ENCODE measurements at regions not wholly inside any gene's neighbourhood (a gene's known extent, or its start where the extent isn't known, plus 50 kb on each side); places are given as distances from the start of the nearest gene placed in this dataset.

DNA sequence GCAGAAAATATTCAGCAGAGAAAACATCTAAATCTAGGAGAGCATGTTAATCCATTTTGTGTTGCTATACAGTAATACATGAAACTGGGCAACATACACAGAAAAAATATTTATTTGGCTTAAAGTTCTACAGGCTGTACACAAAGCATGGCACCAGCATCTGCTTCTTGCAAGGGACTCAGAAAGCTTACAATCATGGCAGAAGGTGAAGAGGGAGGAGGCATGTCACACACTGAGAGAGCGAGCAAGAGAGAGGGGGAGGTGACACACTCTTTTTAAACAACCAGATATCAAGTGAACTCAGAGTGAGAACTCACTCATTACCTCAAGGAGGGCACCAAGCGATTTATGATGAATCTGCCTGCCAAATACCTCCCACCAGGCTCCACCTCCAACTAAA is 94.2 kb upstream of the CNOT2 start:
- no peak for DNase-seq (ENCODE audit: extremely low read depth in 1 of 11, low read depth in 9 of 11, low spot score in 4 of 11)

DNA sequence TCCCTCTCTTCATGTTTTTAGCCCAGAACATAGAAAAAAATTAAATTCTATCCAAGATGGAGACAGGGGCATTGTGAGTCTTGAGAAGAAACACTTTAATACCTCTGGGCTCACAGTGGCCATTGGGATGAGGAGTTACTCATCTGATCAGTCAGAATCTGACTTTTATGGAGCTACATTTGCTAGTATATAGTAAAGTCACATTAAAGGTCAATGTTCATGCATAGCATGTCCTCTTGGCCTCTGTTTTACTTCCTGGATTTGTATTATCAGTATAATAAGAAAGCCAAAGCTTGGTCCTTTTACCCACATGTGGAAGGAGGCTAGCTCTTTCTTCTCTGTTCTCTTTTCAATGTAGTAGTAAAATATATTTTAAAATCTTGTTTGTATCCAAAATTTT is 93.6 kb upstream of the CNOT2 start:
- DNase-seq (ENCODE audit: extremely low read depth in 1 of 11, low read depth in 9 of 11, low spot score in 4 of 11), result no peak

DNA sequence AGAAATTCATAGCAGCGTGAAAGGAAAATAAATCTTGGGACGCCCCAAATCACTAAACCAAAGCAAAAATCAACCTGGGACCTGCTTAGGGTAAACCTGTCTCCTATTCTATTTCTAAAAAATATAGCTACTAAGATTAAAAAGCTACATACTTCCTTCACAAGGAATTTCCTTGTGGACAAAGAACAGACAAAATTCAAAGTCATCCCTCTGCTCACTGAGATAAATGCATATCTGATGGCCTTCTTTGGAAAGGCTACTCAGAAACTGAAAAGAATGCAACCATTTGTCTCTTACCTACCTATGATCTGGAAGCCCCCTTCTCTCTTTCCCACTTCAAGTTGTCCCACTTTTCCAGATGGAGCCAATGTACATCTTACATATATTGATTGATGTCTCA is 93.0 kb upstream of the CNOT2 start:
- DNase-seq (ENCODE audit: extremely low read depth in 1 of 11, low read depth in 9 of 11, low spot score in 4 of 11), result no peak

DNA sequence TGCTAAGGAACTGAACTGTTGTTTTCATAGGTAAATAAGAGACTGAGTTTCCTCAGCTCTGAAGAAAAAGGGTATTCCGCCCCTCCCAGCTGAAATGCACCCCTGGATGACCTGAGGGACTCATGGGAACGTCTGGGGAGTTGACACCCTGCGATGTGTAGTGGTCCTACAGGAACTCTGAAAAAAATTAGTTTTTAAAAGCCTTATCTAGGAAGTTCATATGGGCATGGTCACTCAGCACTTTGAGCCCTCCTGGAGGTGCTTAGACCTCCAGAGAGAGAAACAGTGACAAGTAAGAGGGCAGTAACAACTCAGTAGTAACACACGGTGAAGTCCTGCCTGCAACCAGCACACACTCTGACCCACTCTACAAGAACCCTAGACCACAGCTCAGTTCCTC is 91.2 kb upstream of the CNOT2 start:
- no peak for DNase-seq (ENCODE audit: extremely low read depth in 1 of 11, low read depth in 9 of 11, low spot score in 4 of 11)

DNA sequence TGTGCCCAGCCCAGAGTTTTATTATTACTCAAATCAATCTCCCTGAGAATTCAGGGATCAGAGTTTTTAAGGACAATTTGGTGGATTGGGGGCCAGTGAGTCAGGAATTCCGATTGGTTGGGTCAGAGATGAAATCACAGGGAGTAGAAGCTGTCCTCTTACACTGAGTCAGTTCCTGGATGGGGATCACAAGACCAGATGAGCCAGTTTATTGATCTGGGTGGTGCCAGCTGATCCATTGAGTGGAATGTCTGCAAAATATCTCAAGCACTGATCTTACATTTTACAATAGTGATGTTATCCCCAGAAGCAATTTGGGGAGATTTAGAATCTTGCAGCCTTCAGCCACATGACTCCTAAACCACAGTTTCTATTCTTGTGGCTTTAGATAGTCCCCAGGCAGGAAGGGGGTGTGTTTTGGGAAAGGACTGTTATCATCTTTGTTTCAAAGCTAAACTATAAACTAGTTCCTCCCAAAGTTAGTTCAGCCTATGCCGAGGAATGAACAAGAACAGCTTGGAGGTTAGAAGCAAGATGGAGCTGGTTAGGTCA is 89.1 kb upstream of the CNOT2 start:
- no peak for DNase-seq (ENCODE audit: extremely low read depth in 1 of 11, low read depth in 9 of 11, low spot score in 4 of 11)

DNA sequence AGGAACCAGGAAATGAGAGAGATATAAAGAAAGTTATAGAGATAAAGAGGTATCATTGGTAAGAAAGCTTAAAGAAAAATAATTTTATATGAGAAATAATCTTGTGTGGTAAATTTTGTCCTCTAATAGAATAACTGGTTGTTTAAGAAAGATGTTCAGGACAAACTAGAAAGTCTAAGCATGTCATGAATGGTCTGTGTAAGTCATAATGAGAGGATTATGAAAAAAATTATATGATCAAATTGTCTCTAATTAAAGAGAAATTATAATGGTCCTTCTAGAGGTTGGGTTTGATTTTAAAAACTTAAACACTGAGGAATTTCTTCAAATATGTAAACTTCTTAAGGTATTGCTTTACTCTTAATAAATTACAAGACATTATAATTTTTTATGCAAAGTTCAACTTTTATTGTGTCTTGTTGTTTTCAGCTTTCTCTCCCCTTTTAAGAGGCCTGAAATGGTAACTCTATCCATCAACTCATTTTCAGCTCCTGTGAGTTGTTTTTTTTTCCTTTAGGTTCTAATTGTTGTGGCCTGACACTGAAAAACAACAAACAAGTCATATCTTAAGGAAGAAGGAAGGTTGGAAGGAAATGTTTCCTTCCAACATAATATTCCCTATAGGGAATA is 88.2 kb upstream of the CNOT2 start:
- DNase-seq (ENCODE audit: extremely low read depth in 1 of 11, low read depth in 9 of 11, low spot score in 4 of 11), result peak in 4 of 11 donors; percentile 0 to 9 (median 2)

DNA sequence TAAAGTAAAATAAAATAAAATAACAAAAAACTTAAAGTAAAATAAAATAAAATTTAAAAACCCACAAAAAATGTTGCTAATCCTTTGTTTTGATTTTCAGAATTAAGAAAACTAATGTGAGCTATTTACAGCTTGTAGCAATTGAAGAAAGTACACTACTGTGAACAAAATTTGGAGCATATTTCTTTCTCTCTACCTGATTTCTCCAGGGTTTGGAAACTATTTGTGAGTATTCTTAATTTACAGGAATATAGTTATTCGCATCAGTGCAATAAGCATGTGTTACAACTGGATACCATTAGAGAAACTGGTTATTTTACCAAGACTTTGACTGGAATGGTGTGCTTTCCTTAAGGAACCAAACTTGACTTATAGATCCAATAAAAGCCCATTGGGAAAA is 86.1 kb upstream of the CNOT2 start:
- no peak for DNase-seq (ENCODE audit: extremely low read depth in 1 of 11, low read depth in 9 of 11, low spot score in 4 of 11)

DNA sequence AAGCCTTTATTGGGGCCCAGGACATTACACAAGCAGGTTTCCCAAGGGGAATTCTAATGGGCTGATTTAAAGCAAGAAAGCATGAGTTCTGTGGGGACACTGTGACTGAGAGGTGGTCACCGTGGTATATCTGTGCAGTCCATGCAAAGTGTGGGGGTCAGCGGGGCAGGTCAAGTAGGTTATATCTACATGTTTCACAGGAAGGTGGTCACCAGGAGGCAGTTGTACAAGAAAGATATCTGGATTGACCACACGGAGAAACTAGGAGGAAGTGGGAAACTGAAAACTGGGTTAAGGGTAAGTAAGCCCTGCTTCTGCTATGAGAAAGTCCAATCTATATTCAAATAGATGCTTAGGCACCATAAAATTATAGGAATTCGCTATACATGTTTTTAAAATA is 77.8 kb upstream of the CNOT2 start:
- DNase-seq (ENCODE audit: extremely low read depth in 1 of 11, low read depth in 9 of 11, low spot score in 4 of 11), result no peak

DNA sequence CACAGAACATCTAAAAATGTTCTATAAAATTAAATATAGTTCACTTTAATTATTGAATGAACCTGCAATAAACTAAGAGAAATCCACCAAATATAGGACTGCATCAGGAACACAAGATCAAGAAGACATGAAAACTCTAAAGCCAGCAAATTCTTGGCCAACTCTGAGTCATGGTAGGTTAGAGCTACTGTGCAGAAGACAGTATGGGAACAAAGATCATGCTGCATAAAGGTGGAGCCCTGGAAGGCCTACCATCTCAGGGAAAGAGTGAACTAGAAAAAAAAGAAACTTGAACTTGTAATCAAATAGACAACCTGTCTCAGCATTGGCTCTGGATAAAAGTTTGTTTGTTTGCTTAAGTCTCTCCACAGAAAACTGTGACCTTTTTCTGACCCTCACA is 66.9 kb upstream of the CNOT2 start:
- DNase-seq (ENCODE audit: extremely low read depth in 1 of 11, low read depth in 9 of 11, low spot score in 4 of 11), result no peak

DNA sequence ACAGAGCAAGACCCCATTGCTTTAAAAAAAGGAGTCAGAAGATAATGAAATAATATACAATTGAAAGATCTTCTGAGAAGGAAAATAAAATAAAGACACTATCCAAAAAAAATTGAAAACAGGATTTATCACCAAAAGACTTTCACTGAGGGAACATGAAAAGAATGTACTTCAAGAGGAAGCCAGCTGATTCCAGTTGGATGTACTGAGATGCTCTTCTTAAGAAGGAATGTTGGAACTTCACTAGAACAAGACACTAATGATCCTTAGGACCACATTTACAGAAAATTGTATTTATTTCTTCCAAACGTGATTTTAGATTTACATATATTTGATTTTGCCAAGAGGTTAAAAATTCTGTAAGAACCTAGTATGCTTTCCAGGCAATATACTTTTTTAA is 65.6 kb upstream of the CNOT2 start:
- no peak for DNase-seq (ENCODE audit: extremely low read depth in 1 of 11, low read depth in 9 of 11, low spot score in 4 of 11)

DNA sequence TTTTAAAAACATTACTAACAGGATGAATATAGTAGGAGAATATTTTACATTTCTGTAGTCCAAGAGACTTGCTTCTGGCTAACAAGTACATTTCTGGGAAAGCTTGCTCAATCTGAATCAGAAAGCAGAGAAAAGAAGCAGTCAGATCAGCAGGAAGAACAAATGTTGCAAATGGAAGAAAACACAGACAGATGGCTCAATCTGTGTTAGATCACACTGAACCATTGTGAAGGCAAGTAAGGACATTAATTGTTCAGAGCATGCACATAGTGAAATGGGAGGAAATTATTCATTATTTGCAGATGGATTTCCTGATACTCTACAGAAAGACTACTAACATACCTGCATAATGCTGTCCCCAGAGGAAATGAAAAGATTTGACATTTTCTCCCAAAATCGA is 65.2 kb upstream of the CNOT2 start:
- no peak for DNase-seq (ENCODE audit: extremely low read depth in 1 of 11, low read depth in 9 of 11, low spot score in 4 of 11)

DNA sequence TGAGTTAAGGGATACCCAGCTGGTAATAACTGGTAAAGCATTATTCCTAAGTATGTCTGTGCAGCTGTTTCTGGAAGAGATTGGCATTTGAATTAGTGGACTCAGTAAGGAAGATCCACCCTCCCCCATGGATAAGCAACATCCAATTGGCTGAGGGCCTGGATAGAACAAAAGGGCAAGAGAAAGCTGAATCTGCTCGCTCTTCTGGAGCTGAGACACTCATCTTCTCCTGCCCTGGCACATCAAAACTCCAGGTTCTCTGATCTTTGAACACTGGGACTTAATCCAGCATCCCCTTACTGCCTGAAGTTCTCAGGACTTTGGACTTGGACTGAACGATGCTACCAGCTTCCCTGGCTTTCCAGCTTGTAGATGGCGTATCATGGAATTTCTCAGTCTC is 63.1 kb upstream of the CNOT2 start:
- DNase-seq (ENCODE audit: extremely low read depth in 1 of 11, low read depth in 9 of 11, low spot score in 4 of 11), result no peak

DNA sequence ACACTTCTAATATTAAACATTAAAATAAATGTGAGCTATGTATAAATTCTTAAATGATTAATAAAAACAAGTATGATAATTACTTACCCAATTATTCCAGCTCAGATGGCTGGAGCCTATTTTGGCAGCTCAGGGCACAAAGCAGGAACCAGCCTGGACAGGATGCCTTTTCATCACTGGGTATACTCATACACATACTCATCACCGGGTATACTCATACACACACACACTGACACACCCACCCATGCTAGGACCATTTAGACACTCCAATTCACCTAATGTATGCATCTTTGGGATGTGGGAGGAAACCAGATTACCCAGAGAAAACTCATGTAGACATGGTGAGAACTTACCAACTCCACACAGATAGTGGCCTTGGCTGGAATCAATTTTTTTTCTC is 57.9 kb upstream of the CNOT2 start:
- no peak for DNase-seq (ENCODE audit: extremely low read depth in 1 of 11, low read depth in 9 of 11, low spot score in 4 of 11)

DNA sequence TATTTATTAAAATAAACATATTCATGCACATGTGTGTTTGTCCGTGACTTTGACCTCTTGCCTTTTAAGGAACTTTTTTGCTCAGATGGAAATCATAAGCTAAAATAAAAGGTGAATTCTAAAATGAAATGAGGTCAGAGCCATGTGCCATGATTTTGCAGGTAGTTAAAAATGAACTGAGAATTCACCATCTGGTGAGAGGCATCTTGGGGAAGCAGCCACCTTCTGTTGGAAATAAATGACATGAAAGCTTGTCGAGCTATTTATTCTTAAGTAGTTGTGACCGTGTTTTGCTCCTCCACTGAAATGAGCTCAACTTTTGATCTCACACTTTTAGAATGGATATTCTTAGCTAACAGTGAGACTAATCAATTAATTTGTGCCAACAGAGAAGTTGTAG is 56.8 kb upstream of the CNOT2 start:
- DNase-seq (ENCODE audit: extremely low read depth in 1 of 11, low read depth in 9 of 11, low spot score in 4 of 11), result no peak

DNA sequence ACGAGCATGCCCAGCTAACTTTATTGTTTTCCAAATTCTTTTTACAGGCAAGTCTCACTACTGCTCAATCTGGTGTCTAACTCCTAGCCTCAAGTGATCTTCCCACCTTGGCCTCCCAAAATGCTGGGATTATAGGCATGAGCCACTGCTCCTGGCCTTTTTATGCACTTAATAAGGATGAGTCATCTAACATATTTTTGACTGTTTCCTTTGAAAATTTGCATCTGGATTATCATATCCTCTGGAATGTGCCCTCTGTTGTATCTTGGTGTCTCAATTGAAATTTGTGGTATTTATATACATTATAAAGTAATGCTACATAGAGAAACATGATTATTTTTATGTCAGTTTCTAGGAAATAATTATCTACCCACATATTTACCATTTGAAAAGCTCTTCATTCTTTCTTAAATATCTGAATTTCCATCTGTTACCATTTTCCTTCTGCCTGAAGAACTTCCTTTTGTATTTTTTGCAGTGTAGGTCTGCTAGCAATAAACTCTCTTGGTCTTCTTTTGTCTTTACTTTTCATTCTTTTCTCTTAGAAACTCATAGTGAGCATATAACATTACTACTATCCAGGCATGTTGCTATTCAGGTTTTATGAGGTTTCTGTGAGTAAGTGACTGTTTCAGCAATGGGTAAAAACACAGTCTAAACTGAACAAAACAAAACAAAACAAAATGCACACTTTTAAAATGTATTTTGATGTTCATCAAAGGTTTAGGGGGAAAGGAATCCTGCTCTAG is 52.8 kb upstream of the CNOT2 start:
- DNase-seq (ENCODE audit: extremely low read depth in 1 of 11, low read depth in 9 of 11, low spot score in 4 of 11), result no peak

All from renal cortex interstitium (tissue), 11 donors.